CD4-positive, alpha-beta memory T cell (primary cell): ENCODE measurements at regions not wholly inside any gene's neighbourhood (a gene's known extent, or its start where the extent isn't known, plus 50 kb on each side); places are given as distances from the start of the nearest gene placed in this dataset.
A peak's percentile ranks its signal among the peaks of the same experiment; 100 is the strongest.

Source experiments
- CTCF ChIA-PET: fragments of 350-600 bp; sonication (Branson Sonifier 250); formaldehyde crosslinking; loops from one replicate; lab custom pipeline; 2021; ENCODE audit warnings: inconsistent platforms; ENCODE audit not compliant: partially characterized antibody; lab: Charles Lee
- POLR2A ChIA-PET: fragments of 350-600 bp; sonication (Branson Sonifier 250); formaldehyde crosslinking; loops from one replicate; lab custom pipeline; 2021; ENCODE audit not compliant: partially characterized antibody; lab: Charles Lee
- DNase-seq, 5 donors: peaks; one replicate each; pipeline versions ENCODE4 v3.0.0 to v3.0.0-alpha.2; 2020 to 2022; ENCODE audit warnings: mixed read lengths in 1 of 5
- H3K27ac ChIP-seq: one replicate; pipeline ENCODE4 v1.7.0; 2013; ENCODE audit warnings: low read depth, low read length
- H3K27me3 ChIP-seq: 2 replicates; pipeline ENCODE4 v1.7.0; 2013; ENCODE audit warnings: mild to moderate bottlenecking, low read length, moderate library complexity; ENCODE audit not compliant: insufficient read depth
- H3K36me3 ChIP-seq: 2 replicates; pipeline ENCODE4 v1.7.0; 2013; ENCODE audit warnings: mild to moderate bottlenecking, low read length, moderate library complexity; ENCODE audit not compliant: insufficient read depth
- H3K4me1 ChIP-seq: 2 replicates; pipeline ENCODE4 v1.7.0; 2013; ENCODE audit warnings: mild to moderate bottlenecking, low read length, moderate library complexity; ENCODE audit not compliant: insufficient read depth
- H3K4me3 ChIP-seq, 2 donors: one replicate each; pipeline ENCODE4 v1.7.0; 2013; ENCODE audit warnings: low read length in 2 of 2, mild to moderate bottlenecking in 1 of 2
- H3K9me3 ChIP-seq, 2 donors: one replicate each; pipeline ENCODE4 v1.7.0; 2013; ENCODE audit warnings: low read length in 2 of 2, control low read depth in 1 of 2; ENCODE audit not compliant: control insufficient read depth in 1 of 2
- H3K27ac Mint-ChIP-seq, 7 donors: one replicate each; pipeline ENCODE4 v1.8.0; 2020 to 2021; ENCODE audit warnings: mixed read lengths in 7 of 7, mild to moderate bottlenecking in 6 of 7, inconsistent platforms in 3 of 7, moderate library complexity in 3 of 7
- H3K27me3 Mint-ChIP-seq, 2 donors: one replicate each; pipeline ENCODE4 v1.8.0; 2020 to 2021; ENCODE audit warnings: mixed read lengths in 2 of 2
- H3K36me3 Mint-ChIP-seq, 2 donors: one replicate each; pipeline ENCODE4 v1.8.0; 2020 to 2021; ENCODE audit warnings: mixed read lengths in 2 of 2, inconsistent platforms in 1 of 2, mild to moderate bottlenecking in 1 of 2
- H3K4me1 Mint-ChIP-seq, 4 donors: one replicate each; pipeline ENCODE4 v1.8.0; 2020 to 2021; ENCODE audit warnings: mixed read lengths in 4 of 4, mild to moderate bottlenecking in 1 of 4
- H3K4me3 Mint-ChIP-seq, 8 donors: one replicate each; pipeline ENCODE4 v1.8.0; 2020 to 2021; ENCODE audit warnings: mixed read lengths in 8 of 8, mild to moderate bottlenecking in 7 of 8, moderate library complexity in 6 of 8, inconsistent platforms in 3 of 8
- H3K9me3 Mint-ChIP-seq, 8 donors: one replicate each; pipeline ENCODE4 v1.8.0; 2020 to 2021; ENCODE audit warnings: mixed read lengths in 8 of 8, mild to moderate bottlenecking in 5 of 8, inconsistent platforms in 3 of 8, moderate library complexity in 1 of 8
- intact Hi-C: fragments of 100-400 bp; cut with micrococcal nuclease; formaldehyde crosslinking; loops from one replicate; pipeline ENCODE4 v1.15.1; 2023

GRCh38 chrX:124224528-124224927 is 107.9 kb upstream of the TEX13D start:
- CTCF ChIA-PET, result no interaction called here
- Mint-ChIP-seq H3K4me3 (no peak overlapping the region), H3K9me3 (no peaks in the 10 kb centered on the region), H3K27ac (peak overlapping the region in 1 of 7 donors; percentile 44), H3K4me1 (peaks cover 7 to 54% (median 31%) of the 10 kb centered on the region in 4 donors), H3K36me3 (no peaks in the 10 kb centered on the region), H3K27me3 (no peaks in the 10 kb centered on the region)
- H3K4me1 ChIP-seq, result peaks cover 20% of the 10 kb centered on the region
- intact Hi-C loops, result no loop called here
- H3K27ac ChIP-seq, result no peak overlapping the region
- no peaks in the 10 kb centered on the region for H3K9me3 ChIP-seq
- POLR2A ChIA-PET, result interaction anchor here (0.6 to 1.1 kb wide), 2 partner anchors 115 to 122 kb away, joined by 3 to 4 read pairs; partner anchors contain the start of gene SH2D1A
- no peaks in the 10 kb centered on the region for H3K27me3 ChIP-seq
- DNase-seq, result no peak
- H3K4me3 ChIP-seq, result no peak overlapping the region
- H3K36me3 ChIP-seq, result no peaks in the 10 kb centered on the region

GRCh38 chrX:124226129-124226528 is 106.3 kb upstream of the TEX13D start:
- no peaks in the 10 kb centered on the region for H3K9me3 ChIP-seq
- Mint-ChIP-seq H3K9me3 (no peaks in the 10 kb centered on the region), H3K36me3 (no peaks in the 10 kb centered on the region), H3K4me3 (peak overlapping the region in 1 of 8 donors; percentile 44), H3K27me3 (no peaks in the 10 kb centered on the region), H3K4me1 (peaks cover 7 to 38% (median 21%) of the 10 kb centered on the region in 4 donors), H3K27ac (peak overlapping the region in 2 of 7 donors; percentile 19 to 24)
- peaks cover 15% of the 10 kb centered on the region for H3K4me1 ChIP-seq
- H3K27me3 ChIP-seq, result no peaks in the 10 kb centered on the region
- intact Hi-C loops, result no loop called here
- POLR2A ChIA-PET, result interaction anchor here (1.1 kb wide), 1 partner anchor 120 kb away, joined by 6 read pairs; the partner anchor contains the start of gene SH2D1A
- H3K4me3 ChIP-seq, result no peak overlapping the region
- no peak for DNase-seq
- CTCF ChIA-PET, result no interaction called here
- no peaks in the 10 kb centered on the region for H3K36me3 ChIP-seq
- no peak overlapping the region for H3K27ac ChIP-seq

GRCh38 chrX:124228849-124229248 is 103.6 kb upstream of the TEX13D start:
- ChIA-PET CTCF (no interaction called here), POLR2A (no interaction called here)
- peaks cover 3 to 29% (median 12%) of the 10 kb centered on the region in 4 donors for H3K4me1 Mint-ChIP-seq
- H3K9me3 Mint-ChIP-seq, result no peaks in the 10 kb centered on the region
- Histone ChIP-seq H3K9me3 (no peaks in the 10 kb centered on the region), H3K36me3 (no peaks in the 10 kb centered on the region), H3K27ac (no peak overlapping the region), H3K4me1 (peaks cover 14% of the 10 kb centered on the region), H3K27me3 (no peaks in the 10 kb centered on the region), H3K4me3 (no peak overlapping the region)
- DNase-seq, result no peak
- H3K36me3 Mint-ChIP-seq, result no peaks in the 10 kb centered on the region
- no peak overlapping the region for H3K4me3 Mint-ChIP-seq
- H3K27ac Mint-ChIP-seq, result peak overlapping the region in 1 of 7 donors; percentile 35
- H3K27me3 Mint-ChIP-seq, result no peaks in the 10 kb centered on the region
- intact Hi-C loops, result no loop called here

GRCh38 chrX:124229374-124229773 is 103.1 kb upstream of the TEX13D start:
- Histone ChIP-seq H3K27me3 (no peaks in the 10 kb centered on the region), H3K36me3 (no peaks in the 10 kb centered on the region), H3K4me1 (peaks cover 9% of the 10 kb centered on the region), H3K27ac (no peak overlapping the region), H3K4me3 (no peak overlapping the region), H3K9me3 (no peaks in the 10 kb centered on the region)
- H3K4me1 Mint-ChIP-seq, result peaks cover 3 to 29% (median 12%) of the 10 kb centered on the region in 4 donors
- H3K4me3 Mint-ChIP-seq, result no peak overlapping the region
- ChIA-PET POLR2A (no interaction called here), CTCF (no interaction called here)
- intact Hi-C loops, result no loop called here
- no peak overlapping the region for H3K27ac Mint-ChIP-seq
- no peaks in the 10 kb centered on the region for H3K36me3 Mint-ChIP-seq
- H3K9me3 Mint-ChIP-seq, result no peaks in the 10 kb centered on the region
- no peaks in the 10 kb centered on the region for H3K27me3 Mint-ChIP-seq
- DNase-seq, result no peak

GRCh38 chrX:124230655-124231450 is 101.6 kb upstream of the TEX13D start:
- H3K27me3 ChIP-seq, result no peaks in the 10 kb centered on the region
- Mint-ChIP-seq H3K4me1 (peaks cover 3 to 19% (median 8%) of the 10 kb centered on the region in 4 donors), H3K27me3 (no peaks in the 10 kb centered on the region), H3K4me3 (no peak overlapping the region), H3K36me3 (no peaks in the 10 kb centered on the region), H3K27ac (no peak overlapping the region), H3K9me3 (no peaks in the 10 kb centered on the region)
- CTCF ChIA-PET, result no interaction called here
- no peak overlapping the region for H3K4me3 ChIP-seq
- DNase-seq, result no peak
- no peaks in the 10 kb centered on the region for H3K36me3 ChIP-seq
- peaks cover 5% of the 10 kb centered on the region for H3K4me1 ChIP-seq
- intact Hi-C loops, result no loop called here
- no peaks in the 10 kb centered on the region for H3K9me3 ChIP-seq
- POLR2A ChIA-PET, result interaction anchor here (2.6 kb wide), 1 partner anchor 12 kb away, joined by 10 read pairs; no protein-coding TSS in a partner anchor
- no peak overlapping the region for H3K27ac ChIP-seq

- Histone ChIP-seq H3K9me3 (no peaks in the 10 kb centered on the region), H3K36me3 (no peaks in the 10 kb centered on the region), H3K4me3 (no peak overlapping the region), H3K27ac (no peak overlapping the region), H3K27me3 (no peaks in the 10 kb centered on the region), H3K4me1 (peaks cover 5% of the 10 kb centered on the region)
- ChIA-PET CTCF (no interaction called here), POLR2A (interaction anchor here (2.6 kb wide), 1 partner anchor 13 kb away, joined by 10 read pairs; no protein-coding TSS in a partner anchor)
- H3K4me3 Mint-ChIP-seq, result no peak overlapping the region
- H3K36me3 Mint-ChIP-seq, result no peaks in the 10 kb centered on the region
- no peaks in the 10 kb centered on the region for H3K27me3 Mint-ChIP-seq
- intact Hi-C loops, result no loop called here
- no peak overlapping the region for H3K27ac Mint-ChIP-seq
- H3K9me3 Mint-ChIP-seq, result no peaks in the 10 kb centered on the region
- no peak for DNase-seq
- H3K4me1 Mint-ChIP-seq, result peaks cover 3 to 22% (median 8%) of the 10 kb centered on the region in 4 donors
Measured at GRCh38 chrX:124231451-124231759, 101.1 kb upstream of the TEX13D start.

GRCh38 chrX:124232523-124233201 is 99.8 kb upstream of the TEX13D start:
- no peak overlapping the region for H3K27ac ChIP-seq
- POLR2A ChIA-PET, result interaction anchor here (2.6 kb wide), 1 partner anchor 14 kb away, joined by 10 read pairs; no protein-coding TSS in a partner anchor
- no peaks in the 10 kb centered on the region for H3K27me3 Mint-ChIP-seq
- H3K9me3 Mint-ChIP-seq, result no peaks in the 10 kb centered on the region
- peaks cover 5% of the 10 kb centered on the region for H3K4me1 ChIP-seq
- no peaks in the 10 kb centered on the region for H3K9me3 ChIP-seq
- H3K36me3 Mint-ChIP-seq, result no peaks in the 10 kb centered on the region
- DNase-seq, result no peak
- H3K27me3 ChIP-seq, result no peaks in the 10 kb centered on the region
- H3K4me1 Mint-ChIP-seq, result peaks cover 5 to 30% (median 9%) of the 10 kb centered on the region in 4 donors
- CTCF ChIA-PET, result interaction anchor here (1.2 kb wide), 1 partner anchor 21 kb away, joined by 3 read pairs; no protein-coding TSS in a partner anchor
- intact Hi-C loops, result no loop called here
- no peak overlapping the region for H3K27ac Mint-ChIP-seq
- H3K4me3 Mint-ChIP-seq, result peak overlapping the region in 1 of 8 donors; percentile 5
- no peaks in the 10 kb centered on the region for H3K36me3 ChIP-seq
- no peak overlapping the region for H3K4me3 ChIP-seq
